Fibroblast of skin of right biceps (primary cell): ENCODE measurements at regions not wholly inside any gene's neighbourhood (a gene's known extent, or its start where the extent isn't known, plus 50 kb on each side); places are given as distances from the start of the nearest gene placed in this dataset.

Experiments used
- DNase-seq: peaks from one replicate; pipeline ENCODE4 v3.0.0-alpha.2; 2013

DNA sequence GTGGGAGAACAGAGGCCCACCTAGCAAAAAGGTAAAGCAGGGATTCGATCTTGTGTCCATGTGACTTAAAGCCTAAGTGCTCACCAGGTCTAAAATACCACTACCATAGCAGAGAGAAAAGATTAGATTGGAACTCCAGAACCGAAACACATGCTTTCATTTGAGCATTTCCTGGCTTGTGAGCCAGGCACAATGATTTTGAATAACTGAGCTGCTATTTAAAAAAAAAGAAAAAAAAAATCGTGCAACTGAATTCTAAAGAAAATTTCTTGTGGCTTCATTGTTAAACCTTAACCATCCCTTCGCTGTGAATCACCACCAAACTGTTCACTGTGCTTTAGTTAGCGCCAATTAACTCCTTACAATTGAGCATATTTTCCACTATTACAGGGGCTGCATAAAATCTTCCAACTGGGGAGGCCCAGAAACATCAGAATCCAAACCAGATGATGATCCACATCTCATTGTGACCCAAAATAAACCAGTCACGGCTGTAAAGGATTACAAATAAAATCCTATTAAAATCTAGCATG, 366.4 kb upstream of the ERCC4 start:
- no peak for DNase-seq

DNA sequence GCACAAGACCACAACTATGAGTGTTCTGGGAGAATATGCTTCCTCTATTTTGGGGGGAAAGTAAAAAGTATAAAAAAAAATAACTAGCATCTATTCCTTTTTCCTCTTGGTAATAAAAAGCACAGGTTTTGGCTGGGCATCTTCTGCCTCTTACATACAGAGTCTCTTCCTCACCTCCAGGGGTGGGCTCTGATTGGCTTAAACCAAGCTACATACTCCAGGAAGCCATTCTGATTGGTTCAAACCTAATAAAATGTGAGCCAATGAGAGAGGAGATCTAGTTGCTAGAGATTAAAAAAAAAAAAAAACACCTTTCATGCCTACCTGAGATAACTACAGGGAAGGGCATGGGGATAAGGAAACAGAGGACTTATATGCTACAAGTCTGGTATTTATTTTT, 365.9 kb upstream of the ERCC4 start:
- no peak for DNase-seq

DNA sequence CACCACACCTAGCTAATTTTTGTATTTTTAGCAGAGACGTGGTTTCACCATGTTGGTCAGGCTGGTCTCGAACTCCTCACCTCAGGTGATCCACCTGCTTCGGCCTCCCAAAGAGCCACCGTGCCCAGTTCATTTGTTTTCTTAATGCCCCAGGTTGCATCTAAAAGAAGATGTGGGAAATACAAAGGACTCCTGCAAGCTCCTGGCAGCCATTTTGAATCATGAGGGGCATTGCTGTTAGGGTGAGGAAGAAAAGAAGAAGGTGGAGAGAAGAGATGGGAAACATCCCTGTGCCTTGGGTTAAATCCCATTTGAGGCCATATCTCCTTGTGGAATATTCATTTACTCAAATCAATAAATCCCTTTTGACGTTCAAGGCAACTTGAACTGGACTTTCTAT, 365.3 kb upstream of the ERCC4 start:
- no peak for DNase-seq

DNA sequence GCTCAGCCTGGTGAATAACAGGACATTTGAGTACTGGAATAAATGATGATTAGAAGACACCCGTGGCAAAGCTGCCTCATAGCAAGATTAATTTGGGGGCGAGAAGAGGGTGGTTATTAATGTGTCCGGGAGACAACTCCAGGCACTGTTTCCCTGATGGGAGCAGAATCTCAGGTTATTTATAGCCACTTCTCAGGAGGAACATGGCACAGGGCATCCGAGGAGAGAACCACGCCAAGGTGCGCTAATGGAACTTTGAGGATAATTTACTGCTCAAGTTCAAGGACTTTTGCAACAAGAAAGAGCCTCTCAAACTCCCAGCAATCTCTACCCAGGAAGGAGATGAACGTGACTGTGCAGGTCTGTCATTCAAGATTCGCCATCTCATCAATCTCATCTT, 362.5 kb upstream of the ERCC4 start:
- DNase-seq = no peak

DNA sequence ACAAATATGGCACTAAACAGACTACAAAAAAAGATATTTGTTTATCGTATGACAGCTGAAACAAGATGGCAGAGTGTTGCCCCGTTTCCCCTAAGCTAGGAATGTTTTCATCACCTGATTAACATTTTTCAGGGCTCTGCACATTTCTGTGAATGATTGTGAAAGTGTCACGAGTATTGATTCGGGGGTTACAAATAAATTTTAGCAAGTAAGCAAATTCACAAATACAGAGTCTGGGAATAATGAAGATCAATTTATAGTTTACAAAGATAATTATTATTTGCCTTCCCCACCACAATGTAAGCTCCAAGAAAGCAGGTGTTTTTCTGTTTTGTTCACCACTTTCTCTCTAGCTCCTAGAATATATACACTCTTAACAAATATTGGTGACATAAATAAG, 361.2 kb upstream of the ERCC4 start:
- DNase-seq = no peak

DNA sequence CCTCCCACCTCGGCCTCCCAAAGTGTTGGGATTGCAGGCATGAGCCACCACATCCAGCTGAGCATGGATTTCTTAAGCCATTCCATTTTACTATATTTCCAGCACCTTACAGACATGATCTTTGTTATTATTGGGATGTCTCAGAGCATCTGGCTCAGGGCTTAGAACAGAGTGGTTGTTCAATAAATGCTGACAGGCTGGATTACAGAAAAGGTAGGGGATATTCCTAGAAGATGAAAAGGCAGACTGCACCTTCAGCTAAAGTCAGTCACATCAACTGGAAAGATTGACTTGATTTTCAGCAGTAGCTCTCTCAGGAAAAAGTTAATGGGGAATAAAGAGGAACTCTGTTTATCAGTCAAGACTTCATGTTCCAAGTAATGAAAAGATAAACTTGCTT, 360.3 kb upstream of the ERCC4 start:
- DNase-seq = no peak

DNA sequence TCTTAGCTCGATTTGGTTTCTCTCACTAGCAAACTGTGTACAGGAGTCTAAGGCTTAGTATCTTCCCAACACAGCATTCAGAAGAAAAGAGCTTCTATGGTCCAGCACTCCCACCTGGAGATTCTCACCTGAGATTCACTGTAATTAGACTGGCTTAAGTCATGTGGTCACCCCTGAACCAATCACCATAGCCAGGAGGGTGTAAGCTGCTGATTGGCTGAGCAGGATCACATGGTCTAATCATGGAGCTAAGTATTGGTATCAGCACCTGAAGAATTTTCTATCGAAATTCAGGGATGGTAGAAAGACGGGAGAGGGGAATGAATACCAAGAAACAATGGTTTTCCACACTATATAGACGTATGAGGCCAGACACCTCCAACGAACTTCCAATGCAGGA, 359.8 kb upstream of the ERCC4 start:
- DNase-seq = no peak

DNA sequence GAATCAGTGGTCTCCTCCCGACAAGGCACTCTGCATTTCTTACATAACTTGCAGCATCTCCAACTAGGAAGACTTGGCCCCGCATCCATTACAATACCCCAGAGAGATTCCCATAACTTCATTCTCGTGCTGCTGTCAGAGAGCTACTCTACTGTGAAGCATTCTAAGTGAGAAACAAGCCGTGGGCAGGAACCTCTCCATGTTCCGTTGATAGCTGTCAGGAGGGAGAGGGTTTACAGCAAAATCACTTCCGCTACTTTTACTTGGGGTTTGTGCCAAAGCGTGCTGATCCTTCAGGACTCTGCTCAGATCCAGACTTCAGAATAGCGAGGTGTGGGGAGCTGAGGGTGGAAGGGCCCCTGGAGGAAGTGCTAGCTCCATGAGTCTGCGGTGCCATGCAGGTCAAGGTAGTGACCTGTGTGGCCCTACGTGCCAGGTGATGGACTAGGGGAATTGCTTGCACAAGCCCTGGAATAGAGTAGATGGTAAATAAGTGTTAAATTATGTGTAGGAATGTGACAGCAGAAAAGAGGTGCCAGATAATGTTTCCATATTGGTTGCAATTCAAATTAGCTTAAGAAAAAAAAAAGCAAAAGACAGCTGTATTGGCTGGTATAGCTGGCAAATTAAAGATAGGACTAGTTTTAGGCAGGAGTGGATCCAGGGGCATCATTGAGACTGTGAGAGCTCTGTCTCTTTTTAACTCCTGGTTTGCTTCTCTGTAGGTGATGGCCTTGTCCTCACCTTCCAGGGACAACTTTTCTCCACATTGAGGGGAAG, 358.5 kb upstream of the ERCC4 start:
- no peak for DNase-seq

DNA sequence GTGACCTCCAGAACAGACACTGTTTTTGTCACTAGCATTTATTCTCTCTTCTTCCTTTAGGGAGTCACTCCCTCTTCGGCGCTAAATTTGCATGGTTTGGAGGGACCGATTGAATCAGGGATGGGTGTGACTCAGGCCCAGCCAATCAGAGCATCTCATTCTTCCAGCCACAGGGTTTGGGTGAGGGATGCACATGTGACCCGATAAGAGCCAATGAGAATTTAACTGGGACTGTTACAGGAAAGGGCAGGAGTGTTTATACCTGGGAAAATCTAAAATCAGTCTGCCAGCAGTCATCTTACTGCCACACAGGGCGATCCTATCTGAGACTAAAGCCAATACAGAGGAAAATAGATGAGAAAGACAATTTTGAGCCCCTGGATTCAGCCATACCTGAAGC, 351.2 kb upstream of the ERCC4 start:
- no peak for DNase-seq

DNA sequence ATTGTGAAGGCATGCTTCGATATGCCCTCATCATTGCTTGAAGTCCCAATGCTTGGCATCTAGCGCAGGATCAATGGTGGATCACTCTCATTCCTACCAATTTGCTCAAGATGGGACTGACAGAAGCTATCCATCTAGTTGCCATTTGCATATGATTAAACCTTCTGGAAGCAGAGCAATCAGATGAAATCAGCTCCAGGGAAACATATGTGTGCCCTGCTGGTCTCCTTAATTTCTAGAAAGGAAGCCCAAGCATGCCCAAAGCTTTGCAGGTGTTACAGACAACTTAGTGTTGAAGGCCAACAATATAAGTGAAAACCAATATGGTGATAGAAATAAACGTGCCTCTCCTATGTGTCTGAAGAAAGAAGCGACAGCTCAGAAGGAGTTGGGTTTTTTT, 350.0 kb upstream of the ERCC4 start:
- no peak for DNase-seq

DNA sequence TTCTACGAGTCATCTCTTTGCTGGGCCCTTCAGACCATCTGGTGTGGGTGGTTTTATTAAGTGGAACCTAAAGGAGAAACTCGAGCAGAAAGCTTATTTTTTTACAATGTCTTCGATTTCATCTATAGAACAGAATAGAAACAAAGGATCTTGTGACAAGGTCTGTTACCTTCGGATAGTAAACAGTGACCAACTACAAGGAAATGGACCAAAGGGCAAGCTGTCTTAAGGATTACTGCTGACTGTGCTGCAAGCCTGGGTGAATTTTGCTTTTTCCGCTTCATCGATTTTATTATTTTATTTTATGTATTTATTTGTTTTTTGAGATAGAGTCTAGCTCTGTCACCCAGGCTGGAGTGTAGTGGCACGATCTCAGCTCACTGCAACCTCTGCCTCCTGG, 348.9 kb upstream of the ERCC4 start:
- DNase-seq = no peak

DNA sequence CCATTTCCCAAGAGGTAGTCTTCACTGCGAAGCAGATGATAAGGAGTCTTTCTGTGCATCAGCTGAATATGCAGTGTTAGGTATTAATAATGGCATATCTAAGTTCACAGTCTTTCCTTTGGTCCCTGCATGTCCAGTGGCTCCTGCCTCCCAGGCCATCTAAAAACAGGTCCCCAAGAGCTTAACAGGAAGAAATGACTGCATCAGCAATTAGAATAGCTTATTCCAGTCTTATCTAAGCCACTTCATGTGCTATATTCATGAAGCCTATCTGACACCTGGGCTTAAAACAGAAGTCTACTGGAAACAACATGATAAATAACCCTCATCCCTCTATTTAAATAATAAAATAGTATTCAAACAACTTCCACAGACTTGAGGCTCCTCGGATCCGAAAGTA, 346.1 kb upstream of the ERCC4 start:
- no peak for DNase-seq

DNA sequence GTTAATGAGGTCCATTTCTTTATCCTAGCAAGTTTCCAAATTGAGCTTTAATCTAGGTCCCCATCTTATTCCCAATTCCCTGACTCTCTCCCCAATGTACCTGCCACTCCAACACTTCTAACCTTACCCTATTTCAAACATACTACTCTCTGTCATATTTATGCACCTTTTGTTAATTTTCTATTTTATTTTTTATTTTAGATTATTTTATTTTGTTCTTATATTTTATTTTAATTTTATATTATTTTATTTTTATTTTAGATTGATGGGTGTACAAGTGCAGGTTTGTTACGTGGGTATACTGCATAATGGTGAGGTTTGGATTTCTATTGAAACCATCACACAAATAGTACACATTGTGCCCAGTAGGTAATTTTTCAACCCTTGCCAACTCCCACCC, 333.9 kb upstream of the ERCC4 start:
- DNase-seq = no peak

DNA sequence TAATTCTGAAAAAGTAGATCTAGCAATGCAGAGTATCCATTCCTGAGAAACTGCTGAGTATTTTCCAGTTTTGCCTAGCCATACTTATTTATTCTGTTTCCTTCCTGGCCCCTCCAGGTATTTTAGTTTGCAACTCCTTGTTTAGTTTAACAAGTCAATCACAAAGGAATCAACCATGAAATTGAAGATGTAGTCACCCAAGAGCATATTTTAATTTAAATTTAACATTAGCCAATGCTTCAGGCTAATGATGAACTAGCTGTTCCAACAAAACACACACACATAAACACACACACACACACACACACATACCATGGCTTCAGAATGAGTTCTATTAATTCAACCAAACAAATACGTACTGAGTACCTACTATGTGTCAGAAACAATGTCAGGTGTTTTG, 332.8 kb upstream of the ERCC4 start:
- DNase-seq = no peak

DNA sequence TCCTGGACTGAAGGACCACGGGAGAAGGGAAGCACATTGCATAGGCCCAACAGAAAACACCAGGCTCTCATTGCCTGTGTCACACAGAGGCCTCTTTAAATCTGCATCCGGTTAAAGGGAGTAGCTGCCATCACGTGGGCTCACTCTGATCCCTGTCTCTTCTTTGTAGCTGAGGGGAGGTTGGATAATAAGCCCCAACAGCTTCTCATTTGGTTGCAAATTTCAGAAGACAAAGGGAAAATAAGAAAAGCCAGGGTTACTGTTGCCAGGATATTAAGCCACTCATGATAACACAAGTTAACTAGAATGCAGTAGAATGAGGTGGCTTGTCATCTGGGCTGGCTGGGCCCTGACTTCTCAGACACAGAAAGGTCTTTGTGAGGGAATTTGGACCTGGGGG, 325.1 kb upstream of the ERCC4 start:
- no peak for DNase-seq

DNA sequence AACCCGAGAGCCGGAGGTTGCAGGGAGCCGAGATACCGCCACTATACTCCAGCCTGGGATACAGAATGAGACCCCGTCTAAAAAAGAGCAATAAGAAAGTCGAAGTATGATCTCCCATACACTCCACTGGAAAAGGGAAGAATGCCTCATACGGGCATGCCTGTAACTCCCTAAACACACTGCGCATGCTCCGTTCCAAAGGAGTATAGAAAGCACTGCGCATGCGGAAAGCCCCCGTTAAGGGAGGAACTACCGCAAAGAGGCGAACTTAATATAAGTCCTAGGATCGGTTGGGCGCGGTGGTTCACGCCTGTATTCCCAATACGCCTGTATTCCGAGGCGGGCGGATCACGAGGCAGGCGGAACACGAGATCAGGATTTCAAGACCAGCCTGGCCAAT, 313.1 kb upstream of the ERCC4 start:
- DNase-seq = no peak

DNA sequence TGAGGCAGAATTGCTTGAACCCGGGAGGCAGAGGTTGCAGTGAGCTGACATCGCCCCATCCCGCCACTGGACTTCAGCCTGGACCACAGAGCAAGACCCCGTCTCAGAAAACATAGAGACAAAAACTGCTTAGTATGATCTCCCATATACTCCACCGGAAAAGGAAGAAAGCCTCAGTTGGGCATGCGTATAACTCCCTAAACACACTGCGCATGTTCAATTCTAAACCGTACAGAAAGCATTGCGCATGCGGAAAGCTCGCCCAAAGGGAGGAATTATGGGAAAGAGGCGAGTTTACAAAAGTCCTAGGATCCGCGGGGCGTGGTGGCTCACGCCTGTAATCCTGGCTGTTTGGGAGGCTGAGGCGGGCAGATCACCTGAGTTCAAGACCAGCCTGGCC, 312.7 kb upstream of the ERCC4 start:
- DNase-seq = no peak

DNA sequence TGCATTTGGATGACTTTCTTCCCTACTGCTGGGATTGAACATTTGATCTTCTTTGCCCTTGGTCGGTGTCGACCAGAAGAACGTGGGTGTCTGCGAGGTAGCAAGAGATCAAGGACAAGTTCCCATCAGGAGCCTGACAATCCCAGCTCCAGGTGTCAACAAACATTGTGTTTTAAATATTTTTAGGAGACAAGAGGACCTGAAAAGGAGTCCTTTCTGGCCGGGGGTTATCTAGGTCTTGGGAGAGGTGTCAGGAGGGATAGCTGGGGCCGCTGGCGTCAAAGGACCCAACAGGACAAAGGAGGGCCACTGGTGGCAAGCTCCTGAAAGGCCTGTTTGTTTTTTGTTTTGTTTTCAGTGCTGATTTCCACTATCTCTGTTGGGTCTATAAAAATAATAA, 308.4 kb upstream of the ERCC4 start:
- DNase-seq = no peak

DNA sequence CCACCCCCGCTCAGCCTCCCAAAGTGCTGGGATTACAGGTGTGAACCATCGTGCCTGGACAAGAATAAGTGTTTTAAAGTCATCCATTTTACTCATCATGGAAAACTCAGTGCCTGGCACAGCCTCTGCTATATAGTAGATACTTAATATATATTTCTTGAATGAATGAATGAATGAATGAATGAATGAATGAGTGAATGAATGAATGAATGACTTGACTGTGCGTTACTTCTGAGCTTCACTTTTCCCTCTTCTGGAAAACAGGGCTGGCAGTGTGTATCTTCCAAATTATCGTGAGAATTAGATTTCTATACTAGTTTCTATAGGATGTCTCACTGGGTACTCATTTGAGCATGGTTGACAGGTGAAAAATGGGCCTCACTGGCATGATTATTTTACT, 307.3 kb upstream of the ERCC4 start:
- DNase-seq = no peak

DNA sequence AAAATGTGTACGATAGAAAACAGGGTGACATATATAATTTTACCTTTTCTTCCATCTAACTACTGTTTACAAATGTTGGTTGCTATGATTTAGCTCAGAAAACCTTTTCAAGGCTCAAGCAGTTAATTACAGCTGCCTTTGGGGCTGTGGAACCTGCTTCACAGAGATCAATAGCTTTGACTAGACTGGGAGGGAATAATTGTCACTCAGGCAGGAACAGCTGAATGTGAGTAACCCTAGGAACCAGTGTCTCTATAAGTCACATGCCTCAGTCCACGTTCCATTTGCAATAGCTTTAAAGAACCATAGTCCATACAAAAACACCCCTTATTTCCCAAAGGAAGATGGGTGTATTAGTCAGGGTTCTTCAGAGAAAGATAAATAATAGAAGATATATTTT, 306.8 kb upstream of the ERCC4 start:
- DNase-seq = no peak

DNA sequence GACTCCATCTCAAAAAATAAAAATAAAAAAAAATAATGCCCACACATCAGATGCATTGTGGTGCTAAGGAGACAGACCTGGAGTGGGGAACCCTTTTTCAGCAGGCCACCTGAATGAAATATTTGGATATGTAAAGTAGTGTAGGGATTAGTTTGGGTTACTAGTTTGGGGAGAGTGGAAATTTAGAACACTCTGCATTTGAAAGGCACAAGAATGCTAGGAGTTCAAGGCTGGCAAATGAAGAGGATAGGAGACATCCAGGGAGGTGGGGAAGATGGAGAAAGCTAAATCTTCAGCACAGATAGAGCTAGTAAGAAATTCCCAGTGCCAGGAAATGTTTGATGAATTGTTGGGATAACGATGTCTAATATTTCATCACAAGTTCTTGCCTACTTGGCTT, 298.3 kb upstream of the ERCC4 start:
- no peak for DNase-seq

DNA sequence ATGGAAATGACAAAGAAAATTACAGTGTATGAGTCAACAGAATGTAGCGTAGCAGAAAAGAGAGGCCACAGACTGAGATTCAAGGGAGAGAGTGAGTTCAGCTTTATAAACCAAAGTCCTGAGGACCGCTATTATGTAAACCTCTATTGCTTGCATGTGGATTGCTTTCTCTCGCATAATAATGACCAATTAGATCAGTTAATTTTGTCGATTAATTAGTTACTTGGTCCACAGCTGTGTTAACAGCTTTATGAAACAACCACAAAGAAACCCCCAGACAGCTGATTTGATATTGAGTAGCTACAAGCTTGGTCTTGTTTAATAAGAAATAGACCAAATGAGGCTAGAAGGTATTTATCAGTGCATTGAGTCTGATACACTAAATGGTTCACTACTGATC, 291.8 kb upstream of the ERCC4 start:
- DNase-seq = no peak

DNA sequence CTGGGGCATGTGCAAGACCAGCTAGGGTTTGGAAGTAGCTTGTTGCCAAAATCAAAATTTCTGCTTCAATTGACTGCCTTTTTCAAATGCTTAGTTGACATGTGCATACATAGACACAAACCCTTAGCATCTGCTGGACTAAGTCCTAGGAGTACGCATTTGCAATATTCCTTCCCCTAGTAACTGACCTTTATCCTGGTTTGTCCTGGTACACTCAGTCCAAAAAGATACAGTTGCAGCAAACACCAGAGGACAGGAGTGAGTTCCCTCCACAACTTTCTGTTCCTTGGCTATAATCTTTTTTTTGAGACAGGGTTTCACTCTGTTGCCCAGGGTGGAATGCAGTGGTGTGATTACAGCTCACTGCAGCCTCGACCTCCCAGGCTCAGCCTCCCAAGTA, 290.2 kb upstream of the ERCC4 start:
- no peak for DNase-seq

DNA sequence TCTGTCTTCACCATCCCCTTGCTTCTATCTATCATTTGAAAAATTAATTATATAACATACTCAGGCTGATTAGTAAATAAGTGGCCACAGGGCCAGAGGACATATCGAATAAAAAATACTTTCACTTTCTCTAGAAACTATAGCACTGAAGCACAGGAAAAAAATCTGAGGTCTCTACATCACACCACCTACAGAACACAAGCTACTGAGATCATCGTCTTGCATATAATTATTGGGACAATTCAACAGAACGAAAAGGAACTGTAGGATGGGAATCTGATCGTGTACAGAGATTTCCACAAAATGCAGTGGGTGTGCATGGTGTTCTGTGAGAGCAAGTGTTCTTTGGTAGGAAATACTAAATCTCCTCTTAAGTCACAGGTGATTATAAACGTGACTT, 289.6 kb upstream of the ERCC4 start:
- no peak for DNase-seq

DNA sequence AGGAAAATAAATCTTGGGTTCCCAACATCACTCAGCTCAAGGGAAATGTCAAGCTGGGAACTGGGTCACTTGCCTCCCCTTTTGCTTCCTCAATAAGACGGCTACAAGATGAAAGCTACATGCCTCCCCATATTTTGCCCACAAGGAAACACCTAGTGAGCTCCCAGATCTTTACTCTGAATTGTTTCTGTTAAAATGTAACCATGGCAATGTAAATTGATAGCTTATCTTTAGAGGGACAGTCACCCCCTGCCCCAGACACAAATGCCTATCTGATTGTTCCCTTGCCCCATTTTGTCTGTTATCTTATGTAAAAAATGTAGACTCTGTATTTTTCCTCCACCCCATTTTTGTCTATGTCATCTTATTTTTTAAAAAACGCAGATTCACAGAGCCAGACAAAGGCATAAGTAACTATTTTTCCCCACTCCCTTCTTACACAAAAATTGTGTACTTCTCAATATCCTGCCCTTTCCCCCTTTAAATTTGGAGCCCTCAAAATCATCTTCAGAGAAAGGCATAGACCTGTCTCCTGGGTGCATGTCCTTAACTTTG, 288.7 kb upstream of the ERCC4 start:
- DNase-seq = no peak
